Suppressor macrophage (primary cell): ENCODE measurements at regions not wholly inside any gene's neighbourhood (a gene's known extent, or its start where the extent isn't known, plus 50 kb on each side); places are given as distances from the start of the nearest gene placed in this dataset.

Source experiments
- DNase-seq, 4 experiments: peaks; one replicate each; pipeline ENCODE4 v3.0.0-alpha.2; 2020 to 2022

DNA sequence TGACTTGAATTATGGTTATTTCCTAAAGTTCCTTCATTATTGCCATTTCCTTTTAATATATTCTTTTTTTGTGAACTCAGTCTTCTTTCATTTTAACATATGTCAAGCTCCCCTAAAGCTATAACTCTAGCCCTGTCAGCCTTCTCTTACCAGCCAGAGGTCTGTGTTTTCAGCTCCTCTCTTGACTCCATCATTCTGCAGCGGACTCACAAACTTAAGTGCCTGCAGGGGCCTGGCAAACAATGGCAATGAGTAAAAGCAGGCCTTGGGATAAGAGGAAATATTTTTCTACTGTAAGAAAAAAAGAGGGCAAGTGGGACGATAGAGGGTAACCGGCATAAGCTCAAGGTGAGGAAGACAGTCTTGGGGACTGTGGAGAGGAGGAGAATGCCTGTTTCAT lies 424.5 kb upstream of the RGS6 start:
- DNase-seq, result no peak

DNA sequence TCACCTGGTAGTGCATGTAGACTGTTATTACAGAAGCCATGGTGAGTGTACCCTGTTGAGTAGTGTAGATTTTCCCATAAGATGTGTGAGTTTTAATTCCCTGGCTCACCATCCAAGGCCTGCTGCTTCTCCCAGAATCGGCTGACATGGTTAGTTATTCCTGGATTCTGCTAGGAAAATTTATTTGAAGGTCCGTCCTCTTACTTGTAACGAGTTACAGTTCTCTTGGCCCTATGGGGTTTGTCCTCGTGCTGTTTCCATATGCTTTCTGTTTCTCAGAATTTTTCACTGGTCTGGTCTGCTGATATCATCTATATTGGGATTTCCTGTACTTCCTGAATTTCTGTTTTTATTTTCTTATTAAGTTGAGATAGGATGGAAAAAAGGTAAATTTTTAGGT lies 423.3 kb upstream of the RGS6 start:
- no peak for DNase-seq

DNA sequence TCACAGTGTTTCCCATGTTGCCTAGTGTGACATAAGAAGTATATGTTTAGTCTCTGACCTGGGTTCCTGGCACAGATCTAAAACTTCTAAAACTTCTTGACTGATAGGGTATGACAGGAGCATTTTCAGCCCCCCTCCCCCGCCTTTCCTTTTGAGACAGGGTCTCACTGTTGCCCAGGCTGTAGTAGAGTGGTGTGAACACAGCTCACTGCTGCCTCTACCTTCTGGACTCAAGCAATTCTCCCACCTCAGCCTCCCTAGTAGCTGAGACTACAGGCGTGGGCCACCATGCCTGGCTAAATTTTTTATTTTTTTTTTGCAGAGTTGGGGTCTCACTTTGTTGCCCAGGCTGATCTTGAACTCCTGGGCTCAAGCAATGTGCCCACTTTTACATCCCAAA lies 421.1 kb upstream of the RGS6 start:
- no peak for DNase-seq

DNA sequence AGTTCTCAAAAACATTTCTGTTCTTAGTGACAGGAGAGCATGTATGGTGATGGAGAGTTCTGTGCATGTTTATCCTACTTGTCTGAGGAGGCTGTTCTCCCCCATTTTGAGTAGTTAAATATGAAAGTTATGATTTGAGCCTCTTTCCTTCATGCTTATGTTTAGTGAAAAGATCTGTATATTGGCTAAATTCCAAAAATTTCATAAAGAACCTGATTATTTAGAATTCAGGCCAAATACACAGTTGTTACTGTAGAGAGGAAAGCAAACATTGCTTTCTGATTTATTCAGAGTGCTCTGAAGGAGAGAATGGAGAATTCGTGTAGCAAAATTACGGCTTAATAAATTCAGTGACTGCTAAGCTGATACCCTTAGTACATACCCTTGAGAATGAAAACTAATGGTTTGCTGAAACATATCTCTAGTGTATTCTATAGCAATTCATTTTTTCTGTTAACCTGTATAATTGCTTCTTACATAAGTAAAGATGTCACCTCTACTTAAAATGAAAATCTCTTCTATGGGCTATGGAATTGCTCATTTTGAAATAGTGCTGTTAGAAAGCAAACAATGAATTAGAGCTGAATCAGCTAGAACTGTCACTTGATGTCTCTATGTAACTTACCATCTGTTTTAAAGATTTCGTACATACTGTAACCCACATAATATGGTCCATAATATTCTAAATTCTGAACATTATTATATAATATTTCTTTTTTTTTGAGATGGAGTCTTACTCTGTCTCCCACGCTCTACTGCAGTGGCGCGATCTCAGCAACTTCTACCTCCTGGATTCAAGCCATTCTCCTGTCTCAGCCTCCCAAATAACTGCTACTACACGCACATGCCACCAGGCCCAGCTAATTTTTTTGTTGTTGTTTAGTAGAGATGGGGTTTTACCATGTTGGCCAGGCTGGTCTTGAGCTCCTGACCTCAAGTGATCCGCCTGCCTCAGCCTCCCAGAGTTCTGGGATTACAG lies 417.0 kb upstream of the RGS6 start:
- no peak for DNase-seq

DNA sequence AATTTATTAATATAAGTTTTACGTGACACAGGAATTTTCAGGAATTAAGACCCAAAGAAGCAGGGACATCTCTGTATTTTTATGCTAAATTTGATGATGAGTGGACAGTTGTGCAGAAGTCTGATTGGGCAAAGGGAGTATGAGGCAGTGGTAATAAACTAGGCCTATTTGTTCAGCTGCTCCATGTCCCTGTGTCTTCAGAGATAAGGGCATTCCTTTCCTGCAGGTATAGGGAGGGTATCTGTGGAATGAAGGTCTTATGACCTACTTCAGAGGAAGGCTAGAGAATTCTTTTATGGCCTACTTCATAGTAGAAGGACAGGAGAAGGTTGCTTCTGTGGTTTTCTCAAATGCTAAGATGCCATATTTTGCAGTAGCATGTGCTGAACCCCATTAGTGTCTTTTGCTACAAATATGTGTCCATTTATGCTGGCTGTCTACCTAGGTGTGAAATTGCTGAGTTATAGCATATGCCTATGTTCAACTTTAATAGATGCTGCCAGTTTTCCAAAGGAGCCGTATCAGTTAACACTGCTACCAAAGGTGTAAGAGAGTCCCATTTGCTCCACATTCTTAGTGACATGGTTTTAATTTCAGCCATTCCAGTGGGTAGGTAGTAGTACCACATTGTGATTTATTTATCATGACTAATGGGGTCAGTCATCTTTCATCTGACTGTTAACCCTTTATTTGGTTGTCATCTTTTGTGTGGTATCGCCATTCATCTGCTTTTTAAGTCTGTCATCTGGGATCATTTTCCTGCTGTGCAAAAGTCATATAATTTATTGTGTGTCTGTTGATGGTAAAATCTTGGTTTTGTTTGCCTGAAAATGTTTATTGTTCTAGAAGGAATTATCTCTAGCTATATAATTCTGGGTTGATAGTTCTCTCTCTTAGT lies 410.7 kb upstream of the RGS6 start:
- DNase-seq, result no peak

DNA sequence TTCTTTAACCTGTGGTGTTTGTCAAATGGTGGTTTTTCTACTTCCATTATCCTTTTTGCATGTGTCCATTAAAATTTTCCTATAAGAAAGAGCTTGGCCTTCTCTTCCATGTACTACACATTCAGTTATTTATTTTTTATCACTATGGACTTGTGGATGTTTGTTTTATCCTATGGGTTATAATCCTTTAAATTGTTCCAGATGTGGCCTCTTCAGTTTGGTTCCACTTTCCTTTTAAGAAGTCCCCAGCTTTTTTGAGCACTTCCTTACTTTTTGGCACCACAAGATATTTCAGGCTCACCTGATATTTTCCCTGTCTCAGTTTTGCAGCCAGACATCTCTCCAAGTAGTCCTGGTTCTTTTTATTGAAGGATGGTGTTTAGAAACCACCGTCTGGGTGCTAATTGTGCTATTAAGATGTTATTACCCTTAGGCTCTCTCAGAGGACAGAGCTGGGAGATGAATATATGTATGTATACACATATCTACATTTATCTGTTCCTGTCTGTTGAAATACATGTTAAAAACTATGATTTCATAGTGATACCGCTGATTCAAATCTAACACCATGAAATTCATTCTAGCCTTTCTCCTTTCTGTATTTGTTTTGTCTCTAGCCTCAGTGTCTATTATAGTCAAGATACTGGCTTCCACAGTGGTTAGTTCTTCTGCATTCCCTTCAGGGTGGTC lies 408.5 kb upstream of the RGS6 start:
- DNase-seq, result no peak

DNA sequence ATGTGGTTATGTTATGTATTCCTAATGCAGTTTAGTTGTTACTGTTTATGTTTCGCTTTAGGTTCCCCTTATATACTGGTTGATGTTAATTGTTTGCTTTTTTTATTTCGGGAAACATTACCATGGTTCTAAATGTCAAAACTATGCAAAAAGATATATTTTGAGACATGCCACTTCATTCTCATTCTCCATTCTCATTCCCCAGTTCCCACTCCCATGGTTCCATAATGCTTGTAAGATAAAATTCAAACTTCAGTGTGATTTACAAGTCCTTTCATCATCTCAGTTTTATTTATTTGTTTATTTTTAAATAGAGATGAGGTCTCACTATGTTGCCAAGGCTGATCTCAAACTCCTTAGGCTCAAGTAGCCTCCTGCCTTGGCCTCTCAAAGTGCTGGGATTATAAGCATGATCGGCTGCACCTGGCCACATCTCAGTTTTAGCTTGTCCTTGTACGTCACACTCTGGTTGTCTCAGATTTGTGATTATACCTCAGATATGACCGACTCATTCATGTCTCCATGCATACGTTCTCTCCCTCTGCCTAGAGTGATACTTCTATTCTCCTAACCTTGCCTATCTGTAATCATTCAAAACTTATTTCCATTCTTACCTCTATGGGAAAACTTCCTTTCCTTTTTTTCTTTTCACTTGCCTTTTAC lies 407.8 kb upstream of the RGS6 start:
- DNase-seq, result no peak

DNA sequence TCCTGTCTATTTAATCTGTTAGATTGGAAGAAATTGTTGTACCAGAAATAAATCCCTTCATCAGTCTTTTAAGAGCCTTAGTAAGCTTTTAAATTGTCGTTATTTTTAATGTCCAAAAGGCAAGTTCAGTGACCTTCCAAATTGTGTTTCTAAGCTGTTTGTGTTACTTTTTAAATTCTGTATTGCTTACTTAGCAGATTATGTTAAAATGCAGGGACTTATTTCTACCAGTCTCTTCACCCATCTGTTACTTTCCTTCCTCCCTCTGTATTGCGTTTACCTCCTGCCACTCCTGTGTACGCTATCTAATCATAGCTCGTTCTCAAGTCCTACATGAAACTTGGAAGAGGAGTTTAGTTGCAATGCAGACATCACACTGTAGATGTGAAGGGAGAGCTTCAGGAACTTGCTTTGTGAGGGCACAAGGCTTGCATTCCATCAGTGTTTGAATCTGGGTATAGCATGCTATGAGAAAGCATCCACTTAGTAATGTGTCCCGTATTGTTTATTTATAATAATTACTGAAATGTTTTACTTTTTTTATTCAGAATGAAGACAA lies 406.5 kb upstream of the RGS6 start:
- no peak for DNase-seq

DNA sequence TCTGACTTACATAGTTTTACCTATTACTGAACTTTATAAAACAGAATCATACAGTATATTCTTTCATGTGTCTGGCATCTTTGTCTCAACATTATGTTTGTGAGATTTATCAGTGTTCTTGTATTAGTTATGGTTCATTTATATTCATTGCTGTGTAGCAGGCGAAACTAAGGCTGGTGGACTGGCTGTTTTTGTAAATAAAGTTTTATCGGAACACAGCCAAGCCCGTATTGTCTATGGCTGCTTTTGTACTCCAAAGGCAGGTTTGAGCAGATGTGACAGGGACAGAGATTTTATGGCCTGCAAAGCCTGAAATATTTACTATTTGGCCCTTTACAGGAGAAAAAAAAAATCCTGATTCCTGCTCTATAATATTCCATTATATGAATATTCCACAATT lies 405.8 kb upstream of the RGS6 start:
- no peak for DNase-seq

DNA sequence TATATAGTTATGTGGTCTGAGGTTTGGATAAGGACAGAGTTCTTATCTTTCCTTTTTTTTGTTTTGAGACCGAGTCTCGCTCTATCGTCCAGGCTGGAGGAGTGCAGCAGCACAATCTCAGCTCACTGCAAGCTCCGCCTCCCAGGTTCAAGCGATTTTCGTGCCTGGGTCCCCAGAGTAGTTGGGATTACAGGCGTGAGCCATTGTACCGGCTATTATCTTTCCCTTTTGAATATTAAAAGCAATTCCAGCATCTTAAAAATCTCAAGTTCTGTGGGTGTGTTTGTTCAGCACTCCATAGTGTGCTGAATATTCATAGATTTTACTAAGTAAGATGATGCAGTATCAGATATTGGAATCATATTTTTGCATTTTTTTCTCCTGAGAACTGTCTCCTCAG lies 404.4 kb upstream of the RGS6 start:
- no peak for DNase-seq

DNA sequence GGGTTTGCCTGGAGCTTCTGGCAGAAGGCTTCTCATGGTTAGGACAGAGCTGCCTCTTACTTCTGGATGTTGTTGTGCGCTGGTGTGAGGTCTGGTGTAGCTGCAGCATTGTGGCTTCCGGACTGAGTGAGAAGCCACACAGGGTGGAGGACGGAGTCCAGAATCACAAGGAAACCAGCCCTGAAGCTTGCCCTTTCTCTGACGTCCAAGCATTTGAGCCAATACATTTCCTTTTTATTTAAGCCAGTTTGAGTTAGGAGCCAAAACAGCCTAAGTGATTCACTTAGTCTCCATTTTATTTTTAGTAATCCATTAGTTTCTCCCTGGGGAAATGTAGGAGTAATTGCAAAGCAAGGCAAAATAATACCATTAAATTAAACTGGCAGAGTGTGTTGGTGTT lies 402.4 kb upstream of the RGS6 start:
- DNase-seq, result no peak

DNA sequence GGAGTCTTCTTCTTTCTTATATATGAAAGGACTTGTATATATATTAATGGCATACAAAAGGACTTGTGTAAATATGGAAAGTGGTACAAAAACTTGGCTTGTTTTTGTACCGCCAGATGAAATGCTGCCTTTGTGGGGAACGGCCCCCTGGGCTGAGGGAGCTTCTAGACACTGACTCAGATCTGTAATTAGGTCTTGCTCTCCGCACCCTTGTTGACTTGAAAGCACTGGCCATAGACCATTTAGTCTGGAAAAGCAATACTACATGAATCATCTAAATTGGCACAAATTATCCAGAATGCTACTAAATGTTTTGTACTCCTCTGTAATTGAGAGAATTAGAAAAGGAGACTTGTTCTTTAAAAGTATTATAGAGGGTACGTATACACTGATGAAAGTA lies 399.9 kb upstream of the RGS6 start:
- no peak for DNase-seq

DNA sequence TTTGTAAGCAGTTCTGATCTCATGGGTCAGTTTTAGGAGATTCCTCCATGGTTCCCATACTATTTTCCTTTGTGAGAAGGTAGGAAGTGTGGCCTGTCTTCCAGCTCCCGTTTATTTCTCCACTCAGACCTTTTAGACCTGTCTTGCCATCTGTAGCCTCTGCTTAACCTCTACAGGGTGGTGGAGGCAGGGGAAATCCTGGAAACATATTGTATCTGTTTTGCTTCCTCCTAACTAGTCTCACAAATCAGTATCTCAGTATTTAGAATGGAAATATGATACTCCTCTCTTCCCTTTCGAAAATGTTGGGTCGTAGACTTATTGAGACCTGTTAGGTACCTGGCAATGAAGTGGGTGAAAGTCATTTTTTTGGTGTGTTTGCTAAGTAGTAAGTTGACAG lies 399.4 kb upstream of the RGS6 start:
- no peak for DNase-seq

DNA sequence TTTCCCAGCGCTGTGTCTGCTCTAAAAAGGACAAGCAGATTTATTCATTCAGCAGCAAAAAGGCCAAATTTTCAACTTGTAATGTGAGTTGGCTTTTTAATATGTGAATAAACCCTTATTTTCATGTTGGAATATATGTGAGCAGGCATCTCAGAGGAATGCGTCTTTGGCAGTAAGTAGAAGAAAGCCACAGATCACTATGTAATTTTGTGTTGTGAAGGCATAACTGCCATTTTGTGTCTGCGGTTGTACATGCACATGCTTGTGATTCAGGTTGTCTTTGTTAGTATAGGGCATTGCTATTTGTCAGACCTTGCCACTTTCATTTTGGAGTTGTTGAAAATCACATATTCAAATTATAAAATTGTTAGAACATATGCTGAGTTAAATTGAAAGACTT lies 398.8 kb upstream of the RGS6 start:
- no peak for DNase-seq

DNA sequence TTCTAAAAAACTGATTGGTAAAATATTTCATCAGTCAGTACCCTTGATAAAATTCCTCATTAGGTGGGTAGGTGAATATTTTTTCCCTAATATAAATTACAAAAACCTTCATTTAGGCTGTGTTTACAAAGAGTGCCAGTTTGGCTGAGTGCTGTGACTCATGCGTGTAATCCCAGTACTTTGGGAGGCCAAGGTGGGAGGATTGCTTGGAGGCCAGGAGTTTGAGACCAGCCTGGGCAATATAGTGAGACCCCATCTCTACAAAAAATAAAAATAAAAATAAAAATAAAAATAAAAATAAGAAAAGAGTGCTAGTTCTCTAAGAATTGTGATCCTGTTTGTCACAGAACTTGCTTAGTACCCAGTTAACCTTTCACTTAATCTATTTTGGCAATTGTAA lies 398.4 kb upstream of the RGS6 start:
- DNase-seq, result no peak

DNA sequence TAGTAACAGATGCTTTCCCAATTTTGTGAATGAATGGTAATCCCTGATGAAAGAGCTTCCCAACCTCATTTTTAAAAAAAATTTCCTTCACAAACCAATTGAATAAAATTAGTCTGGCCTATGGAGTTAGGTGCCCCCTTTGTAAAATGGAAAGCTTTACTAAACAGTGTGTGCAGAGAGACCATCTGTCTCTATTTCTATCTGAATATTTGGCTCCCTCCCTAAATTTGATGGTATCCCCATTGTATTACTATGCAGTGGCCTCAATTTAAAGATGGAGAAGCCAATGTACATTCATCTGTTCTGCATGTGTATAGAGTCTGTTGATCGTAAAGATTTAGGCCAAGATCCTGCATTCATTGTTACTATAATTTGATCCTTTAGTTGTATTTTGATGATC lies 397.7 kb upstream of the RGS6 start:
- DNase-seq, result no peak

DNA sequence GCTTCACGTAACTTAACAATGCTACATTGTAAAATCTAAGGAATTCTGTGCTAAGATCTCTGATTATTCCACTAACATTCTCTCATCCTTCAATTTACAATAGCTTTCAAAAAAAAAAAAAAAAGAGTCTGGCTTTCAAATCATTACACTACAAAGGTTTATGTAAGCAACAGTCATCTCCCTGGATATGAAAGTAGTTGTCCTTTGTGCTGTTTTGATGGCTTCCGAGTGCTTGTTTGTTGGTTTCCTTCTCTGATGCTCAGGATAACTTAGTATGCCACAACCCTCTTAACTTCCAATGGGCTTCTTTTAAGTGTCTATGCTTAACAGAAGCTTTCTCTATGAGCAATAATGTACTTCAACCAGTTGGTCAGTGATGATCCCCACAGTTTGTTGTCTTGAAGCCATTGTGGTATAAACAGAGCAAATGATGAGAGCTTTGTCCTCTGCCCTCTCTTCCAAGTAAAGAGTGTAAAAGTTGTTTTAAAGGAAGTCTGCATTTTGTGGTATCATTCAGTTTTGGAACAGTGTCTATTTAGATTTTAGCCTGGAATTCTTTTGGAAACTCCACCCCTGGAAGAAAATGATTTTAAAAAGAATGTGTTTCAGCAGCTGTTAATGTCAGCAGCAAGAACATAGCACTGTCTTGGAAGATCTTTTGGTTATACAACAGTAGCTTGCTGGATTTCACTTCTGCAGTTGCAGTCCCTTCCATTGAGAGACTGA lies 396.1 kb upstream of the RGS6 start:
- DNase-seq, result no peak

DNA sequence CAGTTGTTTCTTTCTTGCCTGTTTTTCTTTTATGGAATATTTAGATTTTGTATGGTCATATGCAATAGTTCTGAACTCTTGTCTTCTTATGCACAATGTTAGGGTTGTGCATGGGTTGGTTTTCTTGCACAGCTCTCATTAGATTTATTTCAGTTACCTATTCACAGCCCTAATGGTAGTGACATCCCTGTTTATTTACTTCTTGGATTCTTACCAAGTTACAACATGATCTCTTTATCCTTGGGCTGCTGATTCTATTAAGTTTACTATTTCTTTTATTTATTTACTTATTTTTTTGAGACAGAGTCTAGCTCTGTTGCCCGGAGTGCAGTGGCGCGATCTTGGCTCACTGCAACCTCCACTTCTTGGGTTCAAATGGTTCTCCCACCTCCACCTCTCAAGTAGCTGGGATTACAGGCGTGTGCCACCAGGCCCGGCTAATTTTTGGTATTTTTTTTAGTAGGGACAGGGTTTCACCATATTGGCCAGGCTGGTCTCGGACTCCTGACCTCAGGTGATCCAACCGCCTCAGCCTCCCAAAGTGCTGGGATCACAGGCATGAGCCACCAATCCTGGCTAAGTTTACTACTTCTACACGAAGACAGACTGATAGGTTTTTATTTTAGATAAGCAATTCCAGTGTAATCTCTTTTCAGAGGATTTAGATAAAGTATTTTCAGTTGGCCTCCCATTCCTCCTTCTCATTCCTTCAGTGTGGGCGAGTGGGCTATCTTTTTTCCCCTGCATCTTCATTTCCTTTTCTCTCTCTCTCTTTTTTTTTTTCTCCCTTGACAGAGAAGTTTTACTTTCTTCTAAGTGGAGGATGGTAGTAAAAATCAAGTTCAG lies 395.1 kb upstream of the RGS6 start:
- DNase-seq, result no peak

DNA sequence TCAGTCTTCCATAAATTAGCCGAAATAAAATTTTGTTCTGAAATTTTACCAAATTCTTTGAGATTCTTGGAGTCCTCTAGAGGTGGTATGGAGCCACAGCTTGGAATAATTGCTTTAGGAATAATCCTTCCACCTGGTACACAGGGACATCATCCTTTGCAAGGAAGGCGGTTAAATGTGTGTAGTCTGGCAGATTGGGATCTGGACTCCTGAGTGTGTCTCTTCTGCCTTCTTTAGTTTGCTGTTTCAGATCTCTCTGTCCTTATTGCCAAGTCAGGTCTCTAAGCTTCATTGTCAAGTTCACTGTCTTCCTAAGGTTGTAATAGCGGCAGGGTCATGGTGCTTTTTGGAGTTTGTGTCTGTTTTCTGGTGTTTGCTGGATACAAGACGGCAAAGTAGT lies 393.9 kb upstream of the RGS6 start:
- DNase-seq, result no peak

DNA sequence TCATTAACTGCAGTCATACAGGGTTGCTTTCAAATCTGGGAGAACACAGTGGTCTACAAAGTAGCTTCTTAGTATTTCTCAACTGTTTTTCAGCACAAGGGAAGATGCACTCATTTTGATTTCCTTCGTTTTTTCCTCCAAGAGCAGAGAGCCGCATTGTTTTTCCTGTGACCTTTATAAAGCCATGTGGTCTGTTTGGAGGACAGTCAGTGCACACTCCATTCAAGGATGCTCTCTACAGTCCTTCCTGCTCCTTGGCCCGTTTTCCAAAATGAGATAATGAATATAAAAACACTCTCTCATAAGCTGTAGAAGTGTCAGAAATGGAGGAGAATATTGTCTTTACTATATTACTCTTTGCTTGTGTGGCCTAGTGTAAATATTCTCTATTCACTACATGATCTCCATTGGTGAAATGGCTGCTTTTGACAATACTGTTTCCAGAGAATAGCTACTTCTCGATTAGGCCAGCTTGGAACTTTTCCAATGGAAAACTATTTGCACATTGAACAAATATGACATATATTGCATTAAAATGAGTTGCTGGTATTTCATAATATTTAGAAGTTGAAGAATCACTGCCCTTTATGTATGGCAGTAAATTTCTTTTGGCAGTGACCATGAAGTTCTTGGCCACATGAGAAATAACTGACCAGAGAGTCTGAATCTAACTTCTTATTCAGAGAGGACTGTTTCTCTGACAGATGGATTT lies 393.1 kb upstream of the RGS6 start:
- DNase-seq, result peak in 1 of 4 experiments; percentile 8
